SKM-1 treated with dmso at 0.1 percent for 144 hours (cell line): ENCODE measurements at regions not wholly inside any gene's neighbourhood (a gene's known extent, or its start where the extent isn't known, plus 50 kb on each side); places are given as distances from the start of the nearest gene placed in this dataset.
"Not testable (repeated sequence)": the region's sequence is repeated elsewhere in the genome, so short reads cannot be mapped to it uniquely, and the experiment has no call there.

Experiments used
- DNase-seq: peaks from one replicate; lab custom pipeline; 2025; ENCODE audit not compliant: unreplicated experiment; lab: John Stamatoyannopoulos, UW

GRCh38 chr7:69429911-69430383 is 168.3 kb upstream of the AUTS2 start:
- no peak for DNase-seq

GRCh38 chr7:69430384-69431021 is 167.8 kb upstream of the AUTS2 start:
- DNase-seq, result no peak

DNA sequence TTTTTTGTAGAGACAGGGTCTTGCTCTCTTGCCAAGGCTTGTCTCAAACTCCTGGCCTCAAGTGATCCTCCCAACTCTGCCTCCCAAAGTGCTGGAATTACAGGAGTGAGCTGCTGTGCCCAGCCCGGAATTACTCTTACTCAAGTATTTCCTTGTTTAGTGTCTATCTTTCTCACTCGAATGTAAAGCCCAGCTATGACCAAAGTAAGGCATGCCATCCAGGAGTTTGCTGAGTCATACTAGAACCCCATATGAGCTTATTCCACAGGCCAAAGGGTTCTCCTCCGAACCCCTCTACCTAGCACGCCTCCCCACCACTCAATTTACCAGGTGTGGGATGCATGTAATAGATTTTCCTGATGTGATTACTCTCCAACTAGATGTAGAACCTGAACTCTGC is 166.6 kb upstream of the AUTS2 start:
- no peak for DNase-seq

DNA sequence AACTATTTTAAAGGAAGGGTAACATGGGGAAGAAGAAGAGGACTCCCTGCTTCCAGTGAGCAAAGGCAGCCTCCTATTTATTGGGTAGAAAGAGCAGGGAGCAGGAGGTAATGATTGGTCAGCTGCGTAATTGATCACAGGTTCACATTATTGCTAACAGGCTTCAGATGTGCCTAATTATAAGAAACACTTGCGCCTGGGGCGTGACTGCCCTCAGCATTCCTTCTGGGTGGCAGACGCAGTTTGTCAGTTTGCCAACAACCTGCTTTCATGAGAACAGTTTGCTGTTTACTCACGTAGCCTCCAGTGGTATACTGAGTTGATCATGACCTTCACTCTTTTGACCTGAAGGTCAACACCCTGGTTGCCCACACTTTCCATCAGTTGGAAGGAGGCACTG is 166.0 kb upstream of the AUTS2 start:
- DNase-seq, result not testable (repeated sequence)

- no peak for DNase-seq
Observed at GRCh38 chr7:69433081-69433480, 165.2 kb upstream of the AUTS2 start.

DNA sequence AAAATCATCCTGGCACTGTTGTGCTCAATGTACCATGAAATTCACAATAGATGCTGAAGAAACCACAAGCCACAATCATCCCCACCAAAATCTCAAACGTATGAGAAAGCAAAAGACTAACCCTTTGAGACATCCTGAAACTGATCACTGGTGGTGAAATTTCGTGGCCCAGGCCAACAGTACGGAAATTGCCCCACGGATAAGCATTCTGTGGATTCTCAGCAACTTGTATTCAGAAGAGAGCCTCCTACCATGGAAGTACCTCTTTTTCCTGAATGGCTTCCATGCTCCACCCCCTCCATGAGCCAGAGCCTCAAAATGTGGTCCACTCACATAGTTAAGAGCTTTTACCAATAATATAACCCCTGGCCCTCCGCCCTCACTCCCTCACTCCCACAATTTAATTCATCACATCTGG is 163.9 kb upstream of the AUTS2 start:
- no peak for DNase-seq

DNA sequence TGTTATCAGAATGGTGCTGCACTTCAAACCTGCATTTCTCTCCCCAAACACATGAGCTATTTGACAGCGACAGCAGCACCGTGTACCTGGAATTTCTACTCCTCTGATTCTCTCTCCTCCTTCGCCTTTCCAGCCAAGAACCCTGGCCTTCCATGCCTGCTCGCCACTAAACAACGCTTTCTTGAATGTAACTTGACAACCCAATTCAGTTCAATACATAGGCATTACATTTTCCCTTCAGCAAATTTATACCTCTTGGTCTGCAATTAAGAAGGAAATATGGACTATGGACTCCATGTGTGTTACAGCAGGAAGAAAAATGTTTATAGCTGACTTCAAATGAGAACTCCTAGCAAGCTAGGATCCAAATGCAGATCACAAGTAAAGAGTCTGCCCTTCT is 162.6 kb upstream of the AUTS2 start:
- DNase-seq, result no peak

DNA sequence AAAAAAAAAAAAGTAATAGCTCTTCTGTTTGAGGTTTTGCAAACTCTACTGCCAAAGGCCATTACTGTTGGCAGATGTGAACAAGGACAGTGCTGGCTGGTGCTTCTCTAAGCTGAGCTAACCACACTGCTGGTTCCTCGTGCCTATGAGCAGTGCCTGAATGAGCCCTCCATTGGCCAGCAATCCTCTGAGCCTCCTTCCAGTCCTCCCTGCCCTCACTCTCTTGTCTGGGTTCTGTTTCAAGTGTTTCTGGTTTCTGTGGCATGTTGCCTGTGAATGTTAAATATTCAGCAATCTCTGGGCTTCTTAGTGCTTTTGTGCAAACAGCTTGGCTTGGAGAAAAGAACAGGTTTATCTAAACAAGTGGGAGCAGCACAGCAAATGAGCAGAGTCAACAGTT is 161.3 kb upstream of the AUTS2 start:
- no peak for DNase-seq

- no peak for DNase-seq
Observed at GRCh38 chr7:69438584-69439412, 159.5 kb upstream of the AUTS2 start.

DNA sequence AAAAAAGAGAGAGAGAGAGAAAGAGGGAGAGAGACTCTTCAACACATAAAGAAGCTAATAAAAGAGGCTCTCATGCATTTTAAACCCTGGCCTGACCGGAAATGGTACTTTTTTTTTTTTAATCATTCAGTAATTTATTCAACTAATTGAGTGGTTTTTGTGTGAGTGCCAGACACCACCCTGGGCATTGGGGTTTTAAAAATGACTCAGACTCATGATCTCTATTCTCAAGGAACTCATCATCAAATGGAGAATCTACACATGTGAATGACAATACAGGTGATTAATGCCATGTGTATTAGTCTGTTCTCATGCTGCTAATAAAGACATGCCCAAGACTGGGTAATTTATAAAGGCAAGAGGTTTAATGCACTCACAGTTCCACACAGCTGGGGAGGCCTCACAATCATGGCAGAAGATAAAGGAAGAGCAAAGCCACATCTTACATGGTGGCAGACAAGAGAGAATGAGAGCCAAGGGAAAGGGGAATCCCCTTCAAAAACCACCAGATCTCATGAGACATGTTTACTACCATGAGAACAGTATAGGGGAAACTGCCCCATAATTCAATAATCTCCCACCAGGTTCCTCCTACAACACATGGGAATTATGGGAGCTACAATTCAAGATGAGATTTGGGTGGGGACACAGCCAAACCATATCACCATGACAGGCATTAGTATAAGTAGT is 158.5 kb upstream of the AUTS2 start:
- no peak for DNase-seq

DNA sequence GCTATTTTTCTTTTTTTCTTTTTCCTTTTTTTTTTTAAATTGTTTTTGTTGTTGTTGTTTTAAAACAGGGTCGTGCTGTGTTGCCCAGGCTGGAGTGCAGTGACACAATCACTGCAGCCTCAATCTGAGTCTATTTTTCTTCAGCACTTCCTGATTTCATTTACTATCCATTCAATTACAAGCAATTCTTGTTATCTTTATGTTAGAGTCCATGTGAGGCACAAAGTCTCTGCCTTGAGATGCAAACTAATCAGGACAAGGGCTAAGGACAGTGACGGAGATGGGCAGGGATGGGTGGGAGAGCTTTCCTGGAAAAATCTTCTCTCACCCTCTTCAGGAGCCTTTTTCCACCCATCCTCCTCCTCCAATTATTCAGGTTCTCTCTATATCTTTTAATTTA is 157.3 kb upstream of the AUTS2 start:
- no peak for DNase-seq

GRCh38 chr7:69443136-69443535 is 155.1 kb upstream of the AUTS2 start:
- no peak for DNase-seq

GRCh38 chr7:69445541-69445940 is 152.7 kb upstream of the AUTS2 start:
- no peak for DNase-seq

GRCh38 chr7:69446213-69446612 is 152.1 kb upstream of the AUTS2 start:
- DNase-seq, result not testable (repeated sequence)

DNA sequence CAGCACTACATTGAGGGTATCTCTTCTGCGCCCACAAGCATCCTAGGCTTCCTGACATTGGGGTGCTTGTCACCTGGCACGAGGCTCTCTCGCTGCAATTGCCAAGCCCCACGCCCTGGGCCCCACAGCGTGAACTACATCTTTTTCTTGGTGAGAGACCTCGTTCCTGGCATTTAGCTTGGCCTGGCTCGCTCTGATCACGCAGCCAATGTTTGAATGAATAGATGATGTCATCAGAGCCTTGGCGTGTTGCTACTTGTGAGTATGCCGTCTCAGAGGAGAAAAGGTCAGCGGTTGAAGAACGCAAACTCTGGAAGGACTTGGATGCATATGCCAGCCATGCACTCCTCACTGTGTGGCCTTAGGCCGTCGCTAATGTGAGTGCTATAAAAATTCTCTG is 150.2 kb upstream of the AUTS2 start:
- DNase-seq, result no peak

DNA sequence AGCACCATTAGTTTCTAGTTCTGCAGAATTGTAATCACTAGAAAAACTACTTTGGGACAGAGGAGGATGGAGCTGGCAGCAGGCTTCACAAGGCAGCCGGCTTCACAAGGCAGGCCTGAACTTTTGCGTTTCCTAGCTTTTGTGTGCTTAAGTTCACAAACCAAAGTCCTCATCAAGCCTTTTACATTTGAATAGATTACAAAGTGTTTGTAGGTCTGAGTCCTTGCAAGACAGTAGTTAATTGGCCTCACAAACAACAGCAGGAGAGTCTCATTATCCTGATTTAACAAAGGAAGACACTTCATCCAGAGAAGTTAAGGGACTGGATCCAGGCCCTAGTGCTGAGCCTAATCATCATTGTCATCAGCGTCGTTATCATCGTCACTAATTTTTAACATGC is 147.8 kb upstream of the AUTS2 start:
- no peak for DNase-seq

- DNase-seq, result no peak
Observed at GRCh38 chr7:69451715-69452114, 146.6 kb upstream of the AUTS2 start.

DNA sequence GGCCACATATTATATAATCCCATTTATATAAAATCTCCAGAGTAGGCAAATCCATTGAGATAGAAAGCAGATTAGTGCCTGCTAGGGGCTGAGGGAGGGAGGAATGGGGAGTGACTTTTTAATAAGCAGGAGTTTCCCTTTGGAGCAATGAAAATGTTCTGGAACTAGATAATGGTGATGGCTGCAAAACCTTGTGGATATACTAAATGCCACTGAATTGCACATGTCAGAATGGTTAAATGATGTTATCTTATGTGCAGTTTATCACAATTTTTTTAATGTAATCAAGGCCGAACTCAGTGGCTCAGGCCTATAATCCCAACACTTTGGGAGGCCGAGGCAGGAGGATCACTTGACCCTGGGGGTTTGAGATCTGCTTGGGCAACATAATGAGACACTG is 145.5 kb upstream of the AUTS2 start:
- DNase-seq, result no peak

DNA sequence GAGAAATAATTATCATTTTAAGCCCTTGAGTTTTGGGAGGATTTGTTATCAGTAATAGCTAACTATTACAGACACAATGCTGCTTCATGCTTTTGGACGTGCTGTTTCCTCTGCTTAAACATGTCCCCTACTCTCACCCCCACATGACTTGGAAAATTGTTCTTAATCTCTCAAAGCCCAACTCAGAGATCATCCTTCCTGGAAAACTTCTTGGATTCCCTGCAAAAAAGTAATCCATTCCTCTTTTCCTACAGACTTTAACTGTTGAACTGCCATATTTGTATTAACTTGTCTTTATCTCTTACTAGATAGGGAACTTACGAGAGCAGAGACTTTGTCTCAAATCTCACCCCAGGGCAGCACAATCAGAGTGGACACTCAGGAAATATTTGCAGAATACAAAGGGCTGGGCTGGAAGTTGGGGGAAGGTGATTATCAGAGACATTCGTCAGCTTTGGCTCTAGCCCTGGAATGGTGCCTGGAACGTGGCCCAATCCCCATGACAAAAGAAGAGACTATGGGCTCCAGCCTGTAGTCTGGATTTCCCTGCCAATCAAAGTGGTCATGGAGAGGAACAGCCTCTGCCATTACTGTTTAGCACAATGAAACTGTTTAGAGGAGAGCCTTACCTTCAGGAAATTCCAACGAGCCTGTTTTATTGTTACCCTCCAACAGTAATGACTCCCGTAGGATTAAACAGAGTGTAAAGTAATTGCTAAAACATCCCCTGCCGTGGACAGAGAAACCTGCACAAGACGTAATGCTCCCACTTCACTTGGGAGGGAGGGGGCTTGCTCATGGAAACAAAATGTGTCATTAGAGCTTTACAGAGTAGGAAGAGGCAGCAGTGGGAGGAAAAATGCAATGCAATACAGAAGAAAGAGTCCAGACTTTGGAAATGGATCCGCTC is 140.4 kb upstream of the AUTS2 start:
- DNase-seq, result no peak

- DNase-seq, result no peak
Observed at GRCh38 chr7:69464035-69464434, 134.2 kb upstream of the AUTS2 start.

DNA sequence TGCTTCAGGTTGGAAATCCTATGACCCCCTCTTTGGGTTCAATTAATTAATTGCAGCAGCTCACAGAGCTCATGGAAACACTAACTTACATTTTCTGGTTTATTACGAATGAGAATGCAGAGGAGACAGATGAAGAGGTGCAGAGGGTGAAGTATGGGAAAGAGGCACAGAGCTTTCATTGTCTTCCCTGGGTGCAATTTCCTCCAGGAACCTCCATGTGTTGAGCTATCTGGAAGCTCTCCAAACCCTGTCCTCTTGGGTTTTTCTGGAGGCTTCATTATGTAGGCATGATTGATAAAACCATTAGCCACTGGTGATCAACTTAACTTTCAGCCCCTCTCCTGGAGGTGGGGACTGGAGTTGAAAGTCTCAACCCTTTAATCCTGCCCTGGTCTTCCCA is 133.0 kb upstream of the AUTS2 start:
- no peak for DNase-seq
